ENCODE measurements at regions not wholly inside any gene's neighbourhood (a gene's known extent, or its start where the extent isn't known, plus 50 kb on each side); places are given as distances from the start of the nearest gene placed in this dataset.

- H3K4me3 ChIP-seq (ENCODE audit: low read depth, low read length): no peak overlapping the region
- DNase-seq (ENCODE audit: low read depth): no peak
- no peak for TF ChIP-seq CTCF (IDR thresholded peaks at IDR 0.05; ENCODE audit: low read depth, low read length, missing control alignments)
Measured at GRCh38 chr22:49272546-49273125, 555.0 kb downstream of the BRD1 start.

- H3K4me3 ChIP-seq (ENCODE audit: low read depth, low read length): no peak overlapping the region
- no peak for DNase-seq (ENCODE audit: low read depth)
- TF ChIP-seq CTCF (IDR thresholded peaks at IDR 0.05; ENCODE audit: low read depth, low read length, missing control alignments): no peak
Measured at GRCh38 chr22:49271831-49272230, 555.8 kb downstream of the BRD1 start.

GRCh38 chr22:49271369-49271727 lies 556.3 kb downstream of the BRD1 start:
- no peak for DNase-seq (ENCODE audit: low read depth)
- no peak overlapping the region for H3K4me3 ChIP-seq (ENCODE audit: low read depth, low read length)
- TF ChIP-seq CTCF (IDR thresholded peaks at IDR 0.05; ENCODE audit: low read depth, low read length, missing control alignments): no peak

- H3K4me3 ChIP-seq (ENCODE audit: low read depth, low read length): no peak overlapping the region
- TF ChIP-seq CTCF (IDR thresholded peaks at IDR 0.05; ENCODE audit: low read depth, low read length, missing control alignments): no peak
- no peak for DNase-seq (ENCODE audit: low read depth)
Measured at GRCh38 chr22:49270595-49271368, 556.9 kb downstream of the BRD1 start.

GRCh38 chr22:49269928-49270327 lies 557.7 kb downstream of the BRD1 start:
- DNase-seq (ENCODE audit: low read depth): no peak
- TF ChIP-seq CTCF (IDR thresholded peaks at IDR 0.05; ENCODE audit: low read depth, low read length, missing control alignments): no peak
- no peak overlapping the region for H3K4me3 ChIP-seq (ENCODE audit: low read depth, low read length)

GRCh38 chr22:49269371-49269770 lies 558.3 kb downstream of the BRD1 start:
- no peak for DNase-seq (ENCODE audit: low read depth)

More at GRCh38 chr22:49269371-49269770, 558.3 kb downstream of the BRD1 start:
- no peak overlapping the region for H3K4me3 ChIP-seq (ENCODE audit: low read depth, low read length)
- TF ChIP-seq CTCF (IDR thresholded peaks at IDR 0.05; ENCODE audit: low read depth, low read length, missing control alignments): no peak
